Kidney (tissue), 13 donors: ENCODE measurements at regions not wholly inside any gene's neighbourhood (a gene's known extent, or its start where the extent isn't known, plus 50 kb on each side); places are given as distances from the start of the nearest gene placed in this dataset.

Source experiments
- DNase-seq, 5 donors: peaks; one replicate each; pipeline ENCODE4 v3.0.0-alpha.2; 2013 to 2020
- FAIRE-seq: peaks from 2 replicates; lab custom pipeline; 2012; peaks lifted over from hg19 to GRCh38; lab: Jason Lieb, UNC
- H3K27ac ChIP-seq, 2 donors: one replicate each; pipeline ENCODE4 v1.7.0; 2013; ENCODE audit warnings: low read depth in 2 of 2, low read length in 2 of 2, inconsistent platforms in 1 of 2
- H3K27me3 ChIP-seq: one replicate; pipeline ENCODE4 v1.7.1; 2013; ENCODE audit warnings: low read length, inconsistent platforms; ENCODE audit not compliant: control insufficient read depth, insufficient read depth
- H3K36me3 ChIP-seq, 3 donors: one replicate each; pipeline versions ENCODE4 v1.7.0 to v1.7.1; 2013; ENCODE audit warnings: low read length in 3 of 3, control low read depth in 1 of 3, inconsistent platforms in 1 of 3; ENCODE audit not compliant: insufficient read depth in 3 of 3, control insufficient read depth in 2 of 3
- H3K4me1 ChIP-seq, 3 donors: one replicate each; pipeline versions ENCODE4 v1.7.0 to v1.7.1; 2013; ENCODE audit warnings: low read length in 3 of 3, inconsistent platforms in 1 of 3, low read depth in 1 of 3; ENCODE audit not compliant: control insufficient read depth in 2 of 3, insufficient read depth in 2 of 3
- H3K4me3 ChIP-seq, 3 donors: one replicate each; pipeline versions ENCODE4 v1.7.0 to v1.8.1; 2013; ENCODE audit warnings: low read length in 3 of 3, control low read depth in 1 of 3, inconsistent platforms in 1 of 3
- H3K9ac ChIP-seq, 3 donors: one replicate each; pipeline versions ENCODE4 v1.7.0 to v1.7.1; 2013; ENCODE audit warnings: low read length in 3 of 3, control low read depth in 1 of 3, inconsistent platforms in 1 of 3
- H3K9me3 ChIP-seq, 3 donors: one replicate each; pipeline versions ENCODE4 v1.7.0 to v1.7.1; 2013; ENCODE audit warnings: low read length in 3 of 3, control low read depth in 1 of 3, inconsistent platforms in 1 of 3; ENCODE audit not compliant: control insufficient read depth in 2 of 3, insufficient read depth in 1 of 3
- CTCF ChIP-seq: IDR thresholded peaks from 3 replicates; pipeline ENCODE4 v1.5.1; 2012; ENCODE audit warnings: mild to moderate bottlenecking, moderate library complexity, borderline replicate concordance; ENCODE audit not compliant: insufficient read depth; ENCODE audit errors: extremely low read depth
- intact Hi-C: fragments of 100-400 bp; cut with DNase I; formaldehyde crosslinking; loops from one replicate; pipeline ENCODE4 v1.11.1; 2022
- donor health status: control.
- donor health status: control.
- donor health status: control.
- donor health status: control.
- donor health status: control.
- donor health status: DM: yes; HTN: yes; CAD: no.
- donor health status: Normal renal cell carcinoma (clear cell type).

DNA sequence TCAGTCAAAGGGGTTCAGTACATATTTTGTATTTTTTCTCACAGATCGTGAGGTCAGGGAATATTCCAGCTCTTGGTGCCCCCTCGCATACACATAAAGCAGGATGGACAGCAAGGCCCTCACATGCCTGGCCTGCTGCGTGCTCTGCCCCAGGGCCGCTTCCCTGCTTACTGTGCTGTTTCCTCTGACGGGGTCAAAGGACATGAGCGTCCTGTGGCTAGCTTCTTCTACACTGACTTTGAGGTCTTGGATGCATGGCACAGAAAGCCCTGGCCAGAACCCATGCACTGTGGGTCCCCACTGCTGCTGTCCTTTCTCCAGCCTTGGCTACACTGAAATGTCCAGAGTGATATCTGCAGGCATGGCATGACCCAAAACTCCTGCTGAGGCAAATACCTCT, 92.5 kb upstream of the GGTLC1 start:
- no peaks in the 10 kb centered on the region for H3K4me1 ChIP-seq

DNA sequence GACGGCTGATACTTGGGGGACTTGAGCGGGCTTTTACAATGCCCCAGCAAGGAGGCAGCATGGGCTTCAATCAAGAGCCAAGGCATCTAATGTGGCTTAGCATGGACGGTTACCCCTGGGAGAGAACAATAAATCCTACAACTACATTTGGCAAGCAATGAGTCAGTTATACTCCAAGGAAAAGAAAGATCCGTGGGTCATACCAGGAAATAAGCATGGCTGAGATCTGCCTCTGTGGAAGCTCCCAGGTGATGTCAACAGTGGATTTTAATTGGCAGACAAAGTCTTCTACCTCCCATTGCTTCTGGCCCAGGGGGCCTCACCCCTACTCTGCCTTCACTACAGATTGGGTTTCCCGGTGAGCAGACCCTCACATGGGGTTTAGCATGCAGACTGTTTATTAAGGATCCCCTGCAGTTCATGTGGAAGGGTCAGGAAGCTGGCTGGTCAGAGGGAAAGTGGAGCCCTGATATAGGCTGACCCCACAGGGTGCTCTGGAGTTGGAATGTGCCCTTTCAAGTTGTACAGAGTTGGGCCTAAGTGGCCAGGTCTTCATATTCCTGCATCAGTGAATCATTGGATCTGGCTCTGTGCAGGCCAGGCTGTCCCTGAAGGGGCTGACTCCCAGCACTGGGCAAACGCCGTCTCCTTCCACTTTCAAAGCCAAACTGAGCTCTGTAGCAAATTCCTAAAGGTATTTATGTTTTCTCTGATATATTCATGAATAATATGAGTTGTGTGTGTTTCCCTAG, 91.3 kb upstream of the GGTLC1 start:
- Histone ChIP-seq H3K27me3 (no peaks in the 10 kb centered on the region), H3K27ac (no peak overlapping the region), H3K9ac (no peak overlapping the region), H3K4me1 (no peaks in the 10 kb centered on the region), H3K36me3 (no peaks in the 10 kb centered on the region), H3K4me3 (no peak overlapping the region), H3K9me3 (no peaks in the 10 kb centered on the region)
- FAIRE-seq (no peak), DNase-seq (no peak)
- intact Hi-C loops: no loop called here
- no peak for TF ChIP-seq CTCF

More for the DNA sequence above, 92.5 kb upstream of the GGTLC1 start:
- Histone ChIP-seq H3K27me3 (no peaks in the 10 kb centered on the region), H3K4me3 (no peak overlapping the region), H3K36me3 (no peaks in the 10 kb centered on the region), H3K9me3 (no peaks in the 10 kb centered on the region), H3K9ac (no peak overlapping the region), H3K27ac (no peak overlapping the region)
- DNase-seq (no peak), FAIRE-seq (no peak)
- no peak for TF ChIP-seq CTCF
- intact Hi-C loops: no loop called here

DNA sequence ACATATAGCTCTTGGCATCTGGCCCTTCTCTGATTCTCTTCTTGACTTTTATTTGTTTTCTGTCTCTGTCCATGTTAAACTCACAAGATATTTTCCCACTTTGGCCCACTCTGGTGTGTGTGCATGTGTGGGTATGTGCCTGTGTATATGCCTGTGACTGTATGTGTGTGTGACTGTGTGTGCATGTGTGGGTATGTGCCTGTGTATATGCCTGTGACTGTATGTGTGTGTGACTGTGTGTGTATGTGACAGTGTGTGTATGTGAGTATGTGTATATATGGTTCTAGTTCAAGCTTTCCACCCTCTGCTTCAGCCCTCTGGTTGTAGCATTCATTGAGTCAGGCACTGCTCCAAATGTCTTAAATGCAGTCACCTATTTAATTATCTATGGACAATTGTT, 88.6 kb upstream of the GGTLC1 start:
- H3K9me3 ChIP-seq: no peaks in the 10 kb centered on the region
- no peaks in the 10 kb centered on the region for H3K27me3 ChIP-seq
- H3K36me3 ChIP-seq: no peaks in the 10 kb centered on the region
- H3K4me3 ChIP-seq: no peak overlapping the region
- no peak overlapping the region for H3K9ac ChIP-seq
- no peak for TF ChIP-seq CTCF
- DNase-seq (no peak), FAIRE-seq (no peak)
- no peak overlapping the region for H3K27ac ChIP-seq
- intact Hi-C loops: no loop called here
- H3K4me1 ChIP-seq: no peaks in the 10 kb centered on the region
